CD4-positive, CD25-positive, alpha-beta regulatory T cell (primary cell): ENCODE measurements at regions not wholly inside any gene's neighbourhood (a gene's known extent, or its start where the extent isn't known, plus 50 kb on each side); places are given as distances from the start of the nearest gene placed in this dataset.

Source experiments
- ATAC-seq, 2 donors: fragments of 150-1000 bp; cut with Tn5 transposase; one replicate each; pipeline ENCODE4 v1.10.0; 2021; ENCODE audit warnings: low read depth in 2 of 2, moderate number of reproducible peaks in 2 of 2, moderate library complexity in 1 of 2
- DNase-seq, 3 donors: peaks; one replicate each; pipeline versions ENCODE4 v3.0.0 to v3.0.0-alpha.2; 2012 to 2022; ENCODE audit warnings: mixed read lengths in 1 of 3
- H3K27ac ChIP-seq: one replicate; pipeline ENCODE4 v1.7.0; 2013; ENCODE audit warnings: mild to moderate bottlenecking, low read length; ENCODE audit not compliant: insufficient read depth, poor library complexity, severe bottlenecking
- H3K27me3 ChIP-seq: one replicate; pipeline ENCODE4 v1.7.0; 2013; ENCODE audit warnings: low read length; ENCODE audit not compliant: control insufficient read depth, insufficient read depth
- H3K36me3 ChIP-seq: one replicate; pipeline ENCODE4 v1.7.0; 2013; ENCODE audit warnings: mild to moderate bottlenecking, low read length, moderate library complexity; ENCODE audit not compliant: control insufficient read depth, insufficient read depth
- H3K4me1 ChIP-seq: 2 replicates; pipeline ENCODE4 v1.7.0; 2013; ENCODE audit warnings: mild to moderate bottlenecking, low read length; ENCODE audit not compliant: insufficient read depth, control insufficient read depth, poor library complexity, severe bottlenecking
- H3K4me3 ChIP-seq: one replicate; pipeline ENCODE4 v1.7.0; 2013; ENCODE audit warnings: low read depth, mild to moderate bottlenecking, low read length, moderate library complexity
- H3K9me3 ChIP-seq, 2 experiments: 1 replicate in 1 of 2; 2 replicates in 1 of 2; pipeline ENCODE4 v1.7.0; 2013; ENCODE audit warnings: low read length in 2 of 2, mild to moderate bottlenecking in 1 of 2, moderate library complexity in 1 of 2; ENCODE audit not compliant: control insufficient read depth in 2 of 2
- H3K27ac Mint-ChIP-seq, 3 donors: one replicate each; pipeline ENCODE4 v1.8.0; 2020 to 2022; ENCODE audit warnings: mild to moderate bottlenecking in 3 of 3, mixed read lengths in 3 of 3, moderate library complexity in 2 of 3
- H3K27me3 Mint-ChIP-seq: one replicate; pipeline ENCODE4 v1.8.0; 2022; ENCODE audit warnings: mild to moderate bottlenecking, mixed read lengths
- H3K36me3 Mint-ChIP-seq: one replicate; pipeline ENCODE4 v1.8.0; 2020; ENCODE audit warnings: mixed read lengths
- H3K4me1 Mint-ChIP-seq, 4 donors: one replicate each; pipeline ENCODE4 v1.8.0; 2020 to 2022; ENCODE audit warnings: mixed read lengths in 4 of 4, mild to moderate bottlenecking in 1 of 4
- H3K4me3 Mint-ChIP-seq, 4 donors: one replicate each; pipeline ENCODE4 v1.8.0; 2020 to 2022; ENCODE audit warnings: mild to moderate bottlenecking in 4 of 4, mixed read lengths in 4 of 4, moderate library complexity in 3 of 4
- H3K9me3 Mint-ChIP-seq, 7 donors: one replicate each; pipeline ENCODE4 v1.8.0; 2020 to 2022; ENCODE audit warnings: mixed read lengths in 7 of 7, mild to moderate bottlenecking in 3 of 7, moderate library complexity in 2 of 7

- no peaks in the 10 kb centered on the region for H3K36me3 Mint-ChIP-seq
- Histone ChIP-seq H3K9me3 (no peaks in the 10 kb centered on the region), H3K27ac (no peak overlapping the region), H3K4me3 (no peak overlapping the region), H3K27me3 (no peaks in the 10 kb centered on the region), H3K36me3 (no peaks in the 10 kb centered on the region), H3K4me1 (no peaks in the 10 kb centered on the region)
- no peak for ATAC-seq
- no peaks in the 10 kb centered on the region for H3K9me3 Mint-ChIP-seq
- H3K27me3 Mint-ChIP-seq = no peaks in the 10 kb centered on the region
- H3K4me1 Mint-ChIP-seq = no peaks in the 10 kb centered on the region
- DNase-seq = no peak
- no peak overlapping the region for H3K27ac Mint-ChIP-seq
- H3K4me3 Mint-ChIP-seq = no peak overlapping the region
These were observed 263.2 kb downstream of the MEIS1 start for GRCh38 chr2:66698091-66698490.

- ATAC-seq (no peak), DNase-seq (no peak)
- Mint-ChIP-seq H3K4me3 (no peak overlapping the region), H3K36me3 (no peaks in the 10 kb centered on the region), H3K9me3 (no peaks in the 10 kb centered on the region), H3K27ac (no peak overlapping the region), H3K4me1 (no peaks in the 10 kb centered on the region), H3K27me3 (no peaks in the 10 kb centered on the region)
- Histone ChIP-seq H3K9me3 (no peaks in the 10 kb centered on the region), H3K27ac (no peak overlapping the region), H3K36me3 (no peaks in the 10 kb centered on the region), H3K4me3 (no peak overlapping the region), H3K4me1 (no peaks in the 10 kb centered on the region), H3K27me3 (no peaks in the 10 kb centered on the region)
These were observed 263.8 kb downstream of the MEIS1 start for GRCh38 chr2:66698576-66699239.

GRCh38 chr2:66699416-66699792, 264.5 kb downstream of the MEIS1 start:
- no peaks in the 10 kb centered on the region for H3K4me1 Mint-ChIP-seq
- Histone ChIP-seq H3K4me1 (no peaks in the 10 kb centered on the region), H3K27ac (no peak overlapping the region), H3K4me3 (no peak overlapping the region), H3K9me3 (no peaks in the 10 kb centered on the region), H3K36me3 (no peaks in the 10 kb centered on the region), H3K27me3 (no peaks in the 10 kb centered on the region)
- H3K27ac Mint-ChIP-seq = no peak overlapping the region
- ATAC-seq (no peak), DNase-seq (no peak)
- H3K4me3 Mint-ChIP-seq = no peak overlapping the region
- no peaks in the 10 kb centered on the region for H3K9me3 Mint-ChIP-seq
- no peaks in the 10 kb centered on the region for H3K27me3 Mint-ChIP-seq
- no peaks in the 10 kb centered on the region for H3K36me3 Mint-ChIP-seq

GRCh38 chr2:66699793-66700676, 265.1 kb downstream of the MEIS1 start:
- H3K4me3 Mint-ChIP-seq = no peak overlapping the region
- H3K36me3 Mint-ChIP-seq = no peaks in the 10 kb centered on the region
- no peak overlapping the region for H3K27ac Mint-ChIP-seq
- Histone ChIP-seq H3K27ac (no peak overlapping the region), H3K27me3 (no peaks in the 10 kb centered on the region), H3K36me3 (no peaks in the 10 kb centered on the region), H3K9me3 (no peaks in the 10 kb centered on the region), H3K4me3 (no peak overlapping the region), H3K4me1 (no peaks in the 10 kb centered on the region)
- no peaks in the 10 kb centered on the region for H3K4me1 Mint-ChIP-seq
- ATAC-seq (no peak), DNase-seq (no peak)
- H3K9me3 Mint-ChIP-seq = no peaks in the 10 kb centered on the region
- H3K27me3 Mint-ChIP-seq = no peaks in the 10 kb centered on the region

- Mint-ChIP-seq H3K27me3 (no peaks in the 10 kb centered on the region), H3K27ac (no peak overlapping the region), H3K4me3 (no peak overlapping the region), H3K9me3 (peaks cover 0 to 3% (median 0%) of the 10 kb centered on the region in 7 donors), H3K4me1 (no peaks in the 10 kb centered on the region), H3K36me3 (no peaks in the 10 kb centered on the region)
- H3K4me3 ChIP-seq = no peak overlapping the region
- no peak overlapping the region for H3K27ac ChIP-seq
- no peak for ATAC-seq
- H3K4me1 ChIP-seq = no peaks in the 10 kb centered on the region
- no peaks in the 10 kb centered on the region for H3K9me3 ChIP-seq
- no peaks in the 10 kb centered on the region for H3K27me3 ChIP-seq
- no peak for DNase-seq
- H3K36me3 ChIP-seq = no peaks in the 10 kb centered on the region
These were observed 265.7 kb downstream of the MEIS1 start for GRCh38 chr2:66700677-66701066.

GRCh38 chr2:66701251-66701650, 266.3 kb downstream of the MEIS1 start:
- no peak overlapping the region for H3K27ac Mint-ChIP-seq

GRCh38 chr2:66701656-66702055, 266.7 kb downstream of the MEIS1 start:
- Mint-ChIP-seq H3K36me3 (no peaks in the 10 kb centered on the region), H3K27ac (no peak overlapping the region), H3K9me3 (peaks cover 0 to 3% (median 0%) of the 10 kb centered on the region in 7 donors), H3K4me3 (no peak overlapping the region), H3K27me3 (no peaks in the 10 kb centered on the region), H3K4me1 (no peaks in the 10 kb centered on the region)
- no peak overlapping the region for H3K4me3 ChIP-seq
- no peaks in the 10 kb centered on the region for H3K9me3 ChIP-seq
- DNase-seq (no peak), ATAC-seq (no peak)
- H3K36me3 ChIP-seq = no peaks in the 10 kb centered on the region
- no peaks in the 10 kb centered on the region for H3K4me1 ChIP-seq
- H3K27me3 ChIP-seq = no peaks in the 10 kb centered on the region
- H3K27ac ChIP-seq = no peak overlapping the region

More at GRCh38 chr2:66701251-66701650, 266.3 kb downstream of the MEIS1 start:
- Histone ChIP-seq H3K27me3 (no peaks in the 10 kb centered on the region), H3K9me3 (no peaks in the 10 kb centered on the region), H3K4me3 (no peak overlapping the region), H3K27ac (no peak overlapping the region), H3K4me1 (no peaks in the 10 kb centered on the region), H3K36me3 (no peaks in the 10 kb centered on the region)
- no peaks in the 10 kb centered on the region for H3K27me3 Mint-ChIP-seq
- H3K4me3 Mint-ChIP-seq = no peak overlapping the region
- no peaks in the 10 kb centered on the region for H3K4me1 Mint-ChIP-seq
- H3K9me3 Mint-ChIP-seq = peaks cover 0 to 3% (median 0%) of the 10 kb centered on the region in 7 donors
- ATAC-seq (no peak), DNase-seq (no peak)
- no peaks in the 10 kb centered on the region for H3K36me3 Mint-ChIP-seq

- Mint-ChIP-seq H3K27ac (no peak overlapping the region), H3K4me3 (no peak overlapping the region), H3K27me3 (no peaks in the 10 kb centered on the region), H3K4me1 (no peaks in the 10 kb centered on the region), H3K36me3 (no peaks in the 10 kb centered on the region), H3K9me3 (peaks cover 0 to 3% (median 0%) of the 10 kb centered on the region in 7 donors)
- Histone ChIP-seq H3K4me1 (no peaks in the 10 kb centered on the region), H3K27me3 (no peaks in the 10 kb centered on the region), H3K4me3 (no peak overlapping the region), H3K36me3 (no peaks in the 10 kb centered on the region), H3K9me3 (no peaks in the 10 kb centered on the region), H3K27ac (no peak overlapping the region)
- no peak for ATAC-seq
- no peak for DNase-seq
These were observed 267.4 kb downstream of the MEIS1 start for GRCh38 chr2:66702301-66702700.
